ENCODE measurements at regions not wholly inside any gene's neighbourhood (a gene's known extent, or its start where the extent isn't known, plus 50 kb on each side); places are given as distances from the start of the nearest gene placed in this dataset.
"Not testable (repeated sequence)": the region's sequence is repeated elsewhere in the genome, so short reads cannot be mapped to it uniquely, and the experiment has no call there.

DNA sequence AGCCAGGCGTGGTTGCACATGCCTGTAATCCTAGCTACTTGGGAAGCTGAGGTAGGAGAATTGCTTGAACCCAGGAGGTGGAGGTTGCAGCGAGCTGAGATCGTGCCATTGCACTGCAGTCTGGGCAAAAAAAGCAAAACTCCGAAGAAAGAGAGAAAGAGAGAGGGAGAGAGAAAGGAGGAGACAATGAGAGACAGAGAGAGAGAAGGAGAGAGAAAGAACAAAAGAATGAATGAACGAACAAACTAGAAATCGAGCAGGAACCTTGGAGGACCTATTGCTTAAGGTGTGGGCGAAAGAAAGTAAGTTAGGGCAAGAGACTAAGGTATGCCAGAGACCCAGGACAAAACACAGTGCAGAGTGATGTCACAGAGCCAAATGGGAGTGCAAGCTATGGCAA lies 102.8 kb upstream of the FBXO28 start:
- H3K27me3 ChIP-seq (ENCODE audit: control insufficient read depth in 1 of 2, insufficient read depth in 2 of 2, low read length in 2 of 2); H3K27ac ChIP-seq (ENCODE audit: low read length); H3K4me3 ChIP-seq (ENCODE audit: low read length in 2 of 2); H3K9me3 ChIP-seq (ENCODE audit: control insufficient read depth in 2 of 2, low read length in 2 of 2); H3K9ac ChIP-seq (ENCODE audit: low read length in 2 of 2); H3K4me1 ChIP-seq (ENCODE audit: control insufficient read depth, insufficient read depth, low read length); H3K36me3 ChIP-seq (ENCODE audit: control insufficient read depth in 2 of 2, insufficient read depth in 2 of 2, low read length in 2 of 2): not testable (repeated sequence)

- H3K4me1 ChIP-seq (ENCODE audit: control insufficient read depth, insufficient read depth, low read length); H3K9me3 ChIP-seq (ENCODE audit: control insufficient read depth in 2 of 2, low read length in 2 of 2); H3K4me3 ChIP-seq (ENCODE audit: low read length in 2 of 2); H3K27me3 ChIP-seq (ENCODE audit: control insufficient read depth in 1 of 2, insufficient read depth in 2 of 2, low read length in 2 of 2); H3K36me3 ChIP-seq (ENCODE audit: control insufficient read depth in 2 of 2, insufficient read depth in 2 of 2, low read length in 2 of 2); H3K9ac ChIP-seq (ENCODE audit: low read length in 2 of 2); H3K27ac ChIP-seq (ENCODE audit: low read length): not testable (repeated sequence)
These were observed 107.9 kb upstream of the FBXO28 start for GRCh38 chr1:224005973-224006372.

GRCh38 chr1:224004552-224005315 lies 109.2 kb upstream of the FBXO28 start:
- H3K36me3 ChIP-seq (ENCODE audit: control insufficient read depth in 2 of 2, insufficient read depth in 2 of 2, low read length in 2 of 2); H3K27me3 ChIP-seq (ENCODE audit: control insufficient read depth in 1 of 2, insufficient read depth in 2 of 2, low read length in 2 of 2); H3K4me3 ChIP-seq (ENCODE audit: low read length in 2 of 2); H3K9ac ChIP-seq (ENCODE audit: low read length in 2 of 2); H3K4me1 ChIP-seq (ENCODE audit: control insufficient read depth, insufficient read depth, low read length); H3K27ac ChIP-seq (ENCODE audit: low read length); H3K9me3 ChIP-seq (ENCODE audit: control insufficient read depth in 2 of 2, low read length in 2 of 2): not testable (repeated sequence)

- H3K27ac ChIP-seq (ENCODE audit: low read length); H3K9ac ChIP-seq (ENCODE audit: low read length in 2 of 2); H3K4me3 ChIP-seq (ENCODE audit: low read length in 2 of 2); H3K4me1 ChIP-seq (ENCODE audit: control insufficient read depth, insufficient read depth, low read length); H3K9me3 ChIP-seq (ENCODE audit: control insufficient read depth in 2 of 2, low read length in 2 of 2); H3K36me3 ChIP-seq (ENCODE audit: control insufficient read depth in 2 of 2, insufficient read depth in 2 of 2, low read length in 2 of 2); H3K27me3 ChIP-seq (ENCODE audit: control insufficient read depth in 1 of 2, insufficient read depth in 2 of 2, low read length in 2 of 2): not testable (repeated sequence)
These were observed 110.0 kb upstream of the FBXO28 start for GRCh38 chr1:224003896-224004295.

GRCh38 chr1:224001757-224002156 lies 112.2 kb upstream of the FBXO28 start:
- H3K9ac ChIP-seq (ENCODE audit: low read length in 2 of 2); H3K4me1 ChIP-seq (ENCODE audit: control insufficient read depth, insufficient read depth, low read length); H3K9me3 ChIP-seq (ENCODE audit: control insufficient read depth in 2 of 2, low read length in 2 of 2); H3K27me3 ChIP-seq (ENCODE audit: control insufficient read depth in 1 of 2, insufficient read depth in 2 of 2, low read length in 2 of 2); H3K4me3 ChIP-seq (ENCODE audit: low read length in 2 of 2); H3K36me3 ChIP-seq (ENCODE audit: control insufficient read depth in 2 of 2, insufficient read depth in 2 of 2, low read length in 2 of 2); H3K27ac ChIP-seq (ENCODE audit: low read length): not testable (repeated sequence)

DNA sequence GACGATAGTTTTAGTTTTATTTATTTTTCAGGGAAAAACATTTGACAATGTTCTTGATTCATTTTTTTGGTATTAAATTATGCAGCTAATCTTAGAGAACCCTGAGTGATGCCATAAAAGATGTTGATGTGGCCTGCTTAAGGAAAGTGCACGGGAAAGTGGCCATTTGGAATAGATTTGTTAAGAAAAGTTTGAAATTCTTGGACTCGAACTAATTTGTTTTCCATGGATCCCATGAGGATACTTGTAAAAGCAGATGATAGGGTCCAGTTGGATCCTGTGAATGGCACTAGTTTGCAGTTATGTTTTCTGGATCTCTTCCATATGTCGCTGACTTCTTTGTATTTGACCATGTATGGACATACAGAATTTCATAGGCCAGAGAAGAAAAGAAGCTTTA lies 114.2 kb upstream of the FBXO28 start:
- not testable (repeated sequence) for H3K27ac ChIP-seq (ENCODE audit: low read length); H3K9ac ChIP-seq (ENCODE audit: low read length in 2 of 2); H3K9me3 ChIP-seq (ENCODE audit: control insufficient read depth in 2 of 2, low read length in 2 of 2); H3K4me1 ChIP-seq (ENCODE audit: control insufficient read depth, insufficient read depth, low read length); H3K36me3 ChIP-seq (ENCODE audit: control insufficient read depth in 2 of 2, insufficient read depth in 2 of 2, low read length in 2 of 2); H3K4me3 ChIP-seq (ENCODE audit: low read length in 2 of 2); H3K27me3 ChIP-seq (ENCODE audit: control insufficient read depth in 1 of 2, insufficient read depth in 2 of 2, low read length in 2 of 2)

- H3K27ac ChIP-seq (ENCODE audit: low read length); H3K4me1 ChIP-seq (ENCODE audit: control insufficient read depth, insufficient read depth, low read length); H3K4me3 ChIP-seq (ENCODE audit: low read length in 2 of 2); H3K36me3 ChIP-seq (ENCODE audit: control insufficient read depth in 2 of 2, insufficient read depth in 2 of 2, low read length in 2 of 2); H3K9ac ChIP-seq (ENCODE audit: low read length in 2 of 2); H3K9me3 ChIP-seq (ENCODE audit: control insufficient read depth in 2 of 2, low read length in 2 of 2); H3K27me3 ChIP-seq (ENCODE audit: control insufficient read depth in 1 of 2, insufficient read depth in 2 of 2, low read length in 2 of 2): not testable (repeated sequence)
These were observed 115.0 kb upstream of the FBXO28 start for GRCh38 chr1:223998676-223999455.

DNA sequence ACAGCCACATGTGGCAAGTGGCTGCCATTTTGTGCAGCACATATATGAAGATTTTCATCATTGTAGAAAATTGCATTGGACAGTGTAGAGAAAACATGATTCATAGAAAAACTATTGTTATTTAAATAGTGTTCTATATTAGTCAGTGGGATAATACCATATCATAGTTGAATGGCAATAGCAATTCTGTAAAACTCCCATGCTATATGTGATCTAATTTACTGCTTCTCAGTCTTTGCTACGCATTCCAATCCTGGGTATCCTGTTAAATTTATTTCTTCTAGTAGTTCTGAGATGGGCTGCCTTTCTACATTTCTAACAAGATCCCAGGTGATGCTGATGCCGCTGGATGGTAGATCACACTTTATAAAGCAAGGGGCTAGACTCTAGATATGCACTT lies 117.5 kb upstream of the FBXO28 start:
- H3K9ac ChIP-seq (ENCODE audit: low read length in 2 of 2); H3K36me3 ChIP-seq (ENCODE audit: control insufficient read depth in 2 of 2, insufficient read depth in 2 of 2, low read length in 2 of 2); H3K27me3 ChIP-seq (ENCODE audit: control insufficient read depth in 1 of 2, insufficient read depth in 2 of 2, low read length in 2 of 2); H3K4me1 ChIP-seq (ENCODE audit: control insufficient read depth, insufficient read depth, low read length); H3K27ac ChIP-seq (ENCODE audit: low read length); H3K9me3 ChIP-seq (ENCODE audit: control insufficient read depth in 2 of 2, low read length in 2 of 2); H3K4me3 ChIP-seq (ENCODE audit: low read length in 2 of 2): not testable (repeated sequence)

DNA sequence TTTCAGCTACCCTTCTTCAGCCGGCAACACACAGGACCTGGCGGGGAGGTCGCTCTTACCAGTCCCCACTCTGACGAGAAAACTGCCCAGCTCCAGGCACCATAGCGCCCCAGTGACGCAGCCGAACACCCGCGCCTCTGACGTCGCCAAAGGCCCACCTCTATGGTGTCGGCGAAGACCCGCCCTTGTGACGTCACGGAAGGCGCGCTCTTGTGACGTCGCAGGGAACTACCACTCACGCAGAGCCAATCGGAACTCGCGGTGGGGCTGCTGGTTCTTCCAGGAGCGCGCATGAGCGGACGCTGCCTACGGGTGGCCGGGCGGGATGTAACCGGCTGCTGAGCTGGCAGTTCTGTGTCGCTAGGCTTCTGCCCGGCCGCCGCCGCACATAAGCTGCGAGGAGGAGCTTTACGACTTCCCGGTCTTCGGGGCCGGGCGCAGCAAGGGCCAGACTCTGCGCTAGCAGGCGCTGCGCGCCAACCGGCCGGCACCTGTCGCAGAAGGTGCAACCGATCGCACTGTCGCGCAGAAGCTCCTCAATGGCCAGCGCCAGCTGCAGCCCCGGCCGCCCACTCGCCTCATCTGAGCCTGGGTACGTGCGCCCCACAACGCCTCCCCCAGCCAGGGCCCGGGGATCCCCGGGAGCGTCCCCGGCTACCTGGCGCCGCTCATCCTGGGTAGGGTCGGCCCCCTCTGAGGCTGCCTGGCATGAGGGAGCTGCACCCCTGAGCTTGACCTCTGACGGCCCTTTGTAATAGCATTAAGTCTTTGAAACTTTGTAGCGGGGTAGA lies 121.3 kb upstream of the FBXO28 start:
- Histone ChIP-seq H3K9ac (ENCODE audit: low read length in 2 of 2) (peak overlapping the region; percentile 71 to 77), H3K4me3 (ENCODE audit: low read length in 2 of 2) (peak overlapping the region; percentile 53 to 70), H3K27ac (ENCODE audit: low read length) (peak overlapping the region; percentile 81)
- not testable (repeated sequence) for H3K9me3 ChIP-seq (ENCODE audit: control insufficient read depth in 2 of 2, low read length in 2 of 2); H3K4me1 ChIP-seq (ENCODE audit: control insufficient read depth, insufficient read depth, low read length); H3K27me3 ChIP-seq (ENCODE audit: control insufficient read depth in 1 of 2, insufficient read depth in 2 of 2, low read length in 2 of 2); H3K36me3 ChIP-seq (ENCODE audit: control insufficient read depth in 2 of 2, insufficient read depth in 2 of 2, low read length in 2 of 2)

DNA sequence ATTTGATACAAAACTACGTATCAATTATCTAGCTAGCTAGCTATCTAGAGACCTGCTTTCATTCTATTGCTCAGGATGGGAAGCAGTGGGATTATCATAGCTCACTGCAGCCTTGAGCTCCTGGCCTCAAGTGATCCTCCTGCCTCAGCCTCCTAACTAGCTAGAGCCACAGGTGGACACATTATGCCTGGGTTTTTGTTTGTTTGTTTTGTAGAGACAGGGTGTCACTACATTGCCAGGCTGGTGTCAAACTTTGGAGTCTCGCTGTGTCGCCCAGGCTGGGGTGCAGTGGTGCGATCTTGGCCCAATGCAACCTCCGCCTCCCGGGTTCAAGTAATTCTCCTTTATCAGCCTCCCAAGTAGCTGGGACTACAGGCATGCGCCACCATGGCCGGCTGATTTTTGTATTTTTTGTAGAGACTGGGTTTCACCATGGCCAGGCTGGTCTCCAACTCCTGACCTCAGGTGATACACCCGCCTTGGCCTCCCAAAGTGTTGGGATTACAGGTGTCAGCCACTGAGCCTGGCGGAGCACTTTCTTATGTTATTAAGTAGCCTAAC lies 122.5 kb upstream of the FBXO28 start:
- H3K9ac ChIP-seq (ENCODE audit: low read length in 2 of 2); H3K27me3 ChIP-seq (ENCODE audit: control insufficient read depth in 1 of 2, insufficient read depth in 2 of 2, low read length in 2 of 2); H3K27ac ChIP-seq (ENCODE audit: low read length); H3K4me1 ChIP-seq (ENCODE audit: control insufficient read depth, insufficient read depth, low read length); H3K9me3 ChIP-seq (ENCODE audit: control insufficient read depth in 2 of 2, low read length in 2 of 2); H3K36me3 ChIP-seq (ENCODE audit: control insufficient read depth in 2 of 2, insufficient read depth in 2 of 2, low read length in 2 of 2); H3K4me3 ChIP-seq (ENCODE audit: low read length in 2 of 2): not testable (repeated sequence)

Measured in stomach smooth muscle (tissue), 2 donors.